CD4-positive, alpha-beta T cell (primary cell): ENCODE measurements at regions not wholly inside any gene's neighbourhood (a gene's known extent, or its start where the extent isn't known, plus 50 kb on each side); places are given as distances from the start of the nearest gene placed in this dataset.

Experiments
- ATAC-seq: fragments of 200-7000 bp; cut with Tn5 transposase; one replicate; pipeline ENCODE4 v1.10.0; 2022; ENCODE audit warnings: mild to moderate bottlenecking; ENCODE audit not compliant: poor library complexity
- CTCF ChIA-PET: fragments of 350-600 bp; sonication (Branson Sonifier 250); formaldehyde crosslinking; loops from one replicate; lab custom pipeline; 2021; ENCODE audit warnings: antibody characterized with exemption, inconsistent platforms; lab: Charles Lee
- POLR2A ChIA-PET: fragments of 350-600 bp; sonication (Branson Sonifier 250); formaldehyde crosslinking; loops from one replicate; lab custom pipeline; 2021; ENCODE audit warnings: antibody characterized with exemption, inconsistent platforms; lab: Charles Lee
- DNase-seq, 14 experiments: peaks; one replicate each; pipeline ENCODE4 v3.0.0-alpha.2; 2013 to 2020; ENCODE audit warnings: mixed read lengths in 2 of 14
- H3K27ac ChIP-seq, 2 donors: one replicate each; pipeline versions ENCODE4 v1.5.1 to v1.7.0; 2013; ENCODE audit warnings: low read length in 2 of 2, low read depth in 1 of 2, mild to moderate bottlenecking in 1 of 2
- H3K27me3 ChIP-seq, 2 experiments: 1 replicate in 1 of 2; 2 replicates in 1 of 2; pipeline versions ENCODE4 v1.6.1 to v1.7.0; 2013; ENCODE audit warnings: low read length in 2 of 2, control low read depth in 1 of 2, mild to moderate bottlenecking in 1 of 2, moderate library complexity in 1 of 2; ENCODE audit not compliant: insufficient read depth in 2 of 2, control insufficient read depth in 1 of 2
- H3K36me3 ChIP-seq: one replicate; pipeline ENCODE4 v1.6.1; 2013; ENCODE audit warnings: low read length, control low read depth; ENCODE audit not compliant: insufficient read depth
- H3K4me1 ChIP-seq: one replicate; pipeline ENCODE4 v1.6.1; 2013; ENCODE audit warnings: low read length, control low read depth; ENCODE audit not compliant: insufficient read depth
- H3K4me3 ChIP-seq: one replicate; pipeline ENCODE4 v1.5.1; 2013; ENCODE audit warnings: mild to moderate bottlenecking, low read length, moderate library complexity
- H3K9me3 ChIP-seq, 2 experiments: 1 replicate in 1 of 2; 2 replicates in 1 of 2; pipeline versions ENCODE4 v1.6.1 to v1.7.0; 2013; ENCODE audit warnings: low read length in 2 of 2, mild to moderate bottlenecking in 2 of 2, control low read depth in 1 of 2, moderate library complexity in 1 of 2; ENCODE audit not compliant: control insufficient read depth in 1 of 2, insufficient read depth in 1 of 2
- H3K27ac Mint-ChIP-seq: one replicate; pipeline ENCODE4 v1.8.0; 2020; ENCODE audit warnings: mixed read lengths
- H3K27me3 Mint-ChIP-seq: one replicate; pipeline ENCODE4 v1.8.0; 2021; ENCODE audit warnings: mixed read lengths
- H3K36me3 Mint-ChIP-seq: one replicate; pipeline ENCODE4 v1.8.0; 2021; ENCODE audit warnings: low read depth, mixed read lengths
- H3K4me1 Mint-ChIP-seq: one replicate; pipeline ENCODE4 v1.8.0; 2021; ENCODE audit warnings: low read depth, mixed read lengths
- H3K4me3 Mint-ChIP-seq: one replicate; pipeline ENCODE4 v1.8.0; 2020; ENCODE audit warnings: mild to moderate bottlenecking, mixed read lengths
- H3K9me3 Mint-ChIP-seq: one replicate; pipeline ENCODE4 v1.8.0; 2020; ENCODE audit warnings: mixed read lengths
- intact Hi-C, 2 experiments: fragments of 100-400 bp; cut with DNase I in 1 of 2; cut with micrococcal nuclease in 1 of 2; formaldehyde crosslinking; loops; one replicate each; pipeline versions ENCODE4 v1.15.1 to v1.9.0; 2023 to 2025; cut with DNase I, micrococcal nuclease
- TF ChIP-seq, protein P1 (sequence below): fragments of 200-600 bp; IDR thresholded peaks from one replicate; pipeline ENCODE4 v1.8.0; 2022; ENCODE audit warnings: antibody characterized with exemption, mild to moderate bottlenecking

GRCh38 chr10:114743521-114744231 lies 77.9 kb upstream of the FHIP2A start:
- ATAC-seq, result no peak
- H3K27ac Mint-ChIP-seq, result no peak overlapping the region
- H3K9me3 Mint-ChIP-seq, result no peaks in the 10 kb centered on the region
- H3K27me3 Mint-ChIP-seq, result peaks cover 6% of the 10 kb centered on the region
- H3K4me1 Mint-ChIP-seq, result no peaks in the 10 kb centered on the region
- no peak for DNase-seq
- H3K27me3 ChIP-seq, result peaks cover 4 to 5% of the 10 kb centered on the region in 2 experiments
- ChIA-PET POLR2A (no interaction called here), CTCF (no interaction called here)
- H3K36me3 Mint-ChIP-seq, result no peaks in the 10 kb centered on the region
- no peaks in the 10 kb centered on the region for H3K36me3 ChIP-seq
- TF ChIP-seq, protein P1, sequence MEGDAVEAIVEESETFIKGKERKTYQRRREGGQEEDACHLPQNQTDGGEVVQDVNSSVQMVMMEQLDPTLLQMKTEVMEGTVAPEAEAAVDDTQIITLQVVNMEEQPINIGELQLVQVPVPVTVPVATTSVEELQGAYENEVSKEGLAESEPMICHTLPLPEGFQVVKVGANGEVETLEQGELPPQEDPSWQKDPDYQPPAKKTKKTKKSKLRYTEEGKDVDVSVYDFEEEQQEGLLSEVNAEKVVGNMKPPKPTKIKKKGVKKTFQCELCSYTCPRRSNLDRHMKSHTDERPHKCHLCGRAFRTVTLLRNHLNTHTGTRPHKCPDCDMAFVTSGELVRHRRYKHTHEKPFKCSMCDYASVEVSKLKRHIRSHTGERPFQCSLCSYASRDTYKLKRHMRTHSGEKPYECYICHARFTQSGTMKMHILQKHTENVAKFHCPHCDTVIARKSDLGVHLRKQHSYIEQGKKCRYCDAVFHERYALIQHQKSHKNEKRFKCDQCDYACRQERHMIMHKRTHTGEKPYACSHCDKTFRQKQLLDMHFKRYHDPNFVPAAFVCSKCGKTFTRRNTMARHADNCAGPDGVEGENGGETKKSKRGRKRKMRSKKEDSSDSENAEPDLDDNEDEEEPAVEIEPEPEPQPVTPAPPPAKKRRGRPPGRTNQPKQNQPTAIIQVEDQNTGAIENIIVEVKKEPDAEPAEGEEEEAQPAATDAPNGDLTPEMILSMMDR, result no peak
- H3K27ac ChIP-seq, result no peak overlapping the region
- no peak overlapping the region for H3K4me3 ChIP-seq
- intact Hi-C loops, result no loop called here
- no peak overlapping the region for H3K4me3 Mint-ChIP-seq
- no peaks in the 10 kb centered on the region for H3K9me3 ChIP-seq
- no peaks in the 10 kb centered on the region for H3K4me1 ChIP-seq

- H3K9me3 ChIP-seq, result no peaks in the 10 kb centered on the region
- ChIA-PET POLR2A (interaction anchor here (0.6 kb wide), 1 partner anchor 48 kb away, joined by 3 read pairs; no protein-coding TSS in a partner anchor), CTCF (no interaction called here)
- TF ChIP-seq, protein P1, result no peak
- H3K27me3 ChIP-seq, result peaks cover 0 to 5% of the 10 kb centered on the region in 2 experiments
- no peak overlapping the region for H3K27ac ChIP-seq
- no peaks in the 10 kb centered on the region for H3K4me1 ChIP-seq
- H3K36me3 Mint-ChIP-seq, result no peaks in the 10 kb centered on the region
- DNase-seq (no peak), ATAC-seq (no peak)
- peaks cover 6% of the 10 kb centered on the region for H3K27me3 Mint-ChIP-seq
- H3K9me3 Mint-ChIP-seq, result no peaks in the 10 kb centered on the region
- no peak overlapping the region for H3K4me3 Mint-ChIP-seq
- H3K36me3 ChIP-seq, result no peaks in the 10 kb centered on the region
- intact Hi-C loops, result no loop called here
- no peaks in the 10 kb centered on the region for H3K4me1 Mint-ChIP-seq
- no peak overlapping the region for H3K4me3 ChIP-seq
- no peak overlapping the region for H3K27ac Mint-ChIP-seq
Measured at GRCh38 chr10:114746531-114746930, 75.0 kb upstream of the FHIP2A start.

DNA sequence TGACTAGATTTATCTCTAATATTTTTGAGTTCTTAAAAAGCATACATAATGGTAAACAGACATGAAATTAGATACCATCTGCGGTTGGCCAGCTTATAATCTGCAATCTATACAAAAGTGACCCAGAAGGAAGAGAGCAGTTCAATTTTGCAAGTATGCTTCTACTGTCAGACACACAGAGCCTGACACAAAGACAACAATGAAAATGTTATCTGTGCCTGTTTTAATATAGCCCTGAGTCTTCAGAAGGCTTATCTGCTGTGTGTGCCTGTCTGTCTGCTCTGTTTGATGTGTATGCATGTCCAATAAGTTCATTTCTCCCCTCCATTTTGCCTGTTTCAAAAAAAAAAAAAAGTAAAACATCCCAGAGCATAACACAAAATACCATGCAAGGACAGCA lies 73.3 kb upstream of the FHIP2A start:
- ChIA-PET POLR2A (no interaction called here), CTCF (no interaction called here)
- DNase-seq (no peak), ATAC-seq (no peak)
- no peak overlapping the region for H3K27ac Mint-ChIP-seq
- H3K4me3 Mint-ChIP-seq, result no peak overlapping the region
- Histone ChIP-seq H3K4me3 (no peak overlapping the region), H3K36me3 (no peaks in the 10 kb centered on the region), H3K9me3 (no peaks in the 10 kb centered on the region), H3K27me3 (peaks cover 0 to 5% of the 10 kb centered on the region in 2 experiments), H3K27ac (no peak overlapping the region), H3K4me1 (no peaks in the 10 kb centered on the region)
- no peaks in the 10 kb centered on the region for H3K9me3 Mint-ChIP-seq
- TF ChIP-seq, protein P1, result no peak
- intact Hi-C loops, result no loop called here
- no peaks in the 10 kb centered on the region for H3K36me3 Mint-ChIP-seq
- H3K27me3 Mint-ChIP-seq, result peaks cover 11% of the 10 kb centered on the region
- no peaks in the 10 kb centered on the region for H3K4me1 Mint-ChIP-seq
